HPDE6-E6E7 (cell line): ENCODE measurements at regions not wholly inside any gene's neighbourhood (a gene's known extent, or its start where the extent isn't known, plus 50 kb on each side); places are given as distances from the start of the nearest gene placed in this dataset.

ENCODE experiments used
- DNase-seq: peaks from one replicate; pipeline ENCODE4 v3.0.0; 2011; ENCODE audit warnings: missing footprints; ENCODE audit errors: extremely low spot score

DNA sequence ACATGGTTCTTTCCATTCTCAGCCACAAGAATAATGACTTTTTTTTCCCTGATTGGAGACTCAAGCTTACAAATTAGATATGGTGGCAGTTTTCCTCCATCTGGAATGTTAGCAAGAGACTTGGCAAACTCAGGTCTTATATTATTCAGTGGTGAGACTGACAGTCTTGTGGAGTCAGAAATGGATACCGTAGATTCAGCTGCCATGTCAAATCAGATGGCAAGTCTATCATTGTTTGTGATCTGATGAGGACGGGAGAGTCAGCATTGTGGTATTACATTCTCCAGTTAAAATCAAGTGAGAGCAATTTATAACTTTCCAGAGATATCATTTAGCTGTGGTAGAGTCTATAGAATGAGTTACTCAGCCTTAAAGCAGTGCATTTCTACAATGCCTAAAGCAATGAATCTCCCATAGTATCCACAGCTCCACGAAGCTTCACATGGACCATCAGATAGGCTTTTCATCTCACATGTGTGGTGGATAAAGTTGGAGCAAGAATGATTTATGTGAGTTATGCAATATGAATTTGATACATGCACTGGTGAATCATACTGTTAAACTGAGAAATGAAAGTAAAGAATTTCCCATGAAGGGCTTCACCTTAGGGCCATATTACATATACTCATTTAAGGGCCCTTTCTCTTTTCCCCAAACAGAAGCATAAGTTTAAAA, 430.6 kb downstream of the ZNF608 start:
- peak; percentile 14 for DNase-seq

DNA sequence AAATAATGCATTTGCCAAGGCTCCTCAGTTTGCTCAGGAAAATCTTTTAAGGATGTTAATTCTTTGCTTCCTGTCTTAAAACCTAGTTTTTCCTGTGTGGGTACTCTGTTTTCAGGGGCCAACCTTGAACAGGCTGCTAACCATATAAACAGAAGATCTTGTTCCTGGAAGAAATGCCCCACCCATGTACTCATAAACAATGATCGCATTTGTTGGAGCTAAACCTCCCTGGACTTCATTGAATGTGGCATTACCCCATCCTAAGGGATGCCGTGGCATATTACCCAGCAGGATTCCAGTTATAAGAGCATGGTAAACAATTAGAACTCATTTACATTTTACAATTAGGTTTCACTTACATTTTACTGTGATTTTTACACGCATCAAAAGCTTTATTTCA, 436.0 kb downstream of the ZNF608 start:
- no peak for DNase-seq

GRCh38 chr5:124309241-124309980, 437.0 kb downstream of the ZNF608 start:
- DNase-seq: no peak

DNA sequence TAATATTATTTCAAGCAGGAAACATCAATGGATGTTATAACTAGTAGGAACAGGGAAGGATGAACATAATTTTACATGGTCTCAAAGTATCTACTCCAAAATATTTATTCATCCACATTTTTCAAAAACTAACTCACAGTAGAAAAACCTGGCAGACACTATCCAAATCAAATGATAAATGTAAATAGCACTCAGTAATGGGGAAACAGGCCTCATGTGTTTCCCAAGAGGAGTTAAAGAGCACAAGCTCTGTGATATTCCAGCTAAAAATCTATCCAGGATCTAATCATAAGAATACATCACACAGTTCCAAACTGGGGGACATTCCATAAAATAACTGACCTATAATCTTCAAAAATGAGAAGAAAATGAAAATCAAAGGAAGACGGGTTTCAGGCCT, 443.1 kb downstream of the ZNF608 start:
- DNase-seq: no peak

DNA sequence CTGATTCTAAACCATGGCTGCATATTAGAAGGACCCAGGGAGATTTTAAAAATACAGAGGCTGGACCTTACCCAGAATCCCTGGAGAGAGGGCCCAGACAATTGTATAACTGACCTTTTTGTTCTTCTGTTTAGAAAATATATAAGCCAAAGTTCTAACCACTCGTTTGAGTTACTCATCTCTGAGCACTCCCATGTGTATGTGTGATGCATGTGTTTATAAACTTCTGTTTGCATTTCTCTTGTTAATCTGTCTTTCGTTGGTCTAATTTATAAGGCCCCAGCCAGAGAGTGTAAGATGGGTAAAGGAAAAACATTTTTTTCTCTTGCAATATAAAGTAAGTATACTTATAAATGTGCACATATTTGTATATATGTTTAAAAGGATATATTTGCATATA, 443.9 kb downstream of the ZNF608 start:
- no peak for DNase-seq

DNA sequence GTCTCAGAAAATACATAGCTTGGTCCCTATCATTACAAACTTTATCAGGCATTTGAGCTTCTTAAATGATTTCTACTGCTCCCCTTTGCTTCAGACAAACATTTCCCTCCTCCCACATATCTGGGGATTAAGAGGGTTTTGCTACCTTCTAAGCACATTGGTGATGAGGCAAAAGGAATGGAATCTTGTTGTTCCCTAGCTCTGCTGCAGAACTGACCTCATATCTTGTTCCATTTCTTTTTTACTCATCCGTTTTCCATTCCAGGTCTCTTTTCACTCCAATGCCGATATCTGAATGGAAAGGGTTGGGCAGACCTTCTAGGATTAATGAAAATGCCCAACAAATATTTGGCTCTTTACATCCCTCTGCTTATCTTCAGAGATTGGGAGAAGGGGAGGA, 444.6 kb downstream of the ZNF608 start:
- no peak for DNase-seq

- DNase-seq: no peak
These were observed 445.4 kb downstream of the ZNF608 start for GRCh38 chr5:124300815-124301621.

DNA sequence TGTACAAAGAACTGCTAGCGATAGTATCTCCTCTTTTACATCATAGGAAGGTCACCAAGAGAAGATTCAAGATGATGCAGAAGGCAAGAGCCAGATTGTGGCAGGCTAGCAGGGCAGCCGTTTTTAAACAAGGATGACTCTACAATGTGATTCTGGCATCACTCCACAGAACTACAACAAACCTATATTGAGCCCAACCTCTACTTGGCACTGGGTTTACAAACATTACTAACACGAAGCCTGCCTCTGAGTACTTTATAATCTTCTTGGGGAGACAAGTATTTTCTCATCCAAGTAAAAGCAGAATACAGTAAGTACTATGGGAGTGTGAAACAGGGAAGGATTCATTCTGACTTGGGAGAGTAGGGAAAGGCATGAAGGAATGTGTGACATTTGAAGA, 448.6 kb downstream of the ZNF608 start:
- no peak for DNase-seq

DNA sequence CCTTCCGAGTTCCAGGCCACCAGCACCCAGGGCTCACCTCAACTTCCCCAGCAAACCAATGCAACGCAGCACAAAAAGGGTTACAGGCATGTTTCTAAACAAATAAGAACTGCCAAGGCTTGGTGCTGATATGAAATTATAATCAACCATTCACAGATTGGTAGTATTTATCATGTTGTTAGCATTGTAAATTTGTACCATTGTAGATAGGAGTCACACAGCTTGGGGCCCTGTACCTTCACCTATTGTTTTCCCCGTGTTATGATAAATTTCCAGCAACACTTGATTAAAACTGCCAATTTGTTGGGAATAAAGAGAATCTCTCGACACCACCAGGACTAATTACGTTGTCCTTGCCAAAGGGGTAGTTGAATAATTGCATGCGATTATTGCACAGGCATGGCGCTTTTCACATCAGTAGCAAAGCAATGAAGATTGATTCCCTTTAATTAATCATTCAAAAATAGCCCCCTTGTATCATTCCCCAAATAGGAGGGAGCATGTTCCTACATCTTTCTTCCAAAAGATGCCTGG, 454.1 kb downstream of the ZNF608 start:
- DNase-seq: no peak

GRCh38 chr5:124289641-124290311, 456.7 kb downstream of the ZNF608 start:
- DNase-seq: no peak

DNA sequence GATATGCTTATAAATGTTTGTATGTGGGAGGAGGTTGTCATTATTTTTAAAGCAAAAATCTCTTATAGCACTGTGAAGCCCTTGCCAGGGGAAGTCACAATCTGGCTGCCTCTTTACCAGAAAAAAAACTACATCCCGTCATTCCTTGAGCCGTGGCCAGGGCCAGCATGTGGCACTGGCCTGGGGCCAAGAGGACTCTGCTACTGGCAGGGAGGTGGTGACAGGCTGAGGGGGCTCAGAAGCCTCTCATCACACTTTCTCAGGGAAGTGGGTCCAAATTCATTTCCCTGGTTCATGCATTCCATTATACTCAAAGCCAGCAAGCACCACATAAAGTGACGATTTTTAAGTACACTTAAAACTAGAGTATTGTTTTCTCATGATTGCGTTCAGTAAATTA, 457.3 kb downstream of the ZNF608 start:
- no peak for DNase-seq

DNA sequence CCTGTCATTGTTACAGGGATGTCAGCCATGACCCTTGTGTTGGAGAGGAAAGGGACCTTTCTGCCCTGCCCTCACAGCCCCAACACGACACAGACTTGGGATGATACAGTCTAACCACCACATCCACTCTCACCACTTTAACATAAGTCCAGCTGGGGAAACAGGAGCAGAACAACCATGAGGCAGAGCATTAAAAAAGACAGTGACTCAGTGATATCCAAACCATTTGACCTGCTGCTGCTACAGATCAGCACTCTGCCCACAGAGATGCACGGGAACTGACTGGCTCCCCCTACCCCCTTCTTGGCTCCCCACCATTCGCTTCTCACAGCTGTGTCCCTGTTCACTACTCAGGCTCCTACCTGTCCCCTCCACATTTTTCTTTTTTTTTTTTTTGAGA, 458.6 kb downstream of the ZNF608 start:
- DNase-seq: no peak

DNA sequence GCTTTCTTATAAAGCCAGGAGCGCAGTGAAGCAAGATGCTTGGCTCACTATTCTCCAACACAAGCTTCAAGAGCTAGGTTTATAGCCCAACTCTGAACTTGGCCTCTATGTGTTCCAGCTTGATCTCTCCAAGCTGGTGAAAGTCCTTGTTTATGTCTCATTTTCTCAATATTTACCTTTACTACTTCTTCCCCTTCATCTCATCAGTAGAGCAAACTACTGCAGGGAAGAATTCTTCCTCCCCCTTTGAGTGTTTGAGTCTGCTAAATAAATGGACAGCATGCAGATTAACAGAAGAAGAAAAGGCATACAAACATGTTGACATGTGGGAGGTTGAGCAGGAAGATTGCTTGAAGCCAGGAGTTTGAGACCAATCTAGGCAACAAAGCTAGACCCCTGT, 460.7 kb downstream of the ZNF608 start:
- DNase-seq: no peak

- DNase-seq: no peak
These were observed 461.4 kb downstream of the ZNF608 start for GRCh38 chr5:124285071-124285470.

DNA sequence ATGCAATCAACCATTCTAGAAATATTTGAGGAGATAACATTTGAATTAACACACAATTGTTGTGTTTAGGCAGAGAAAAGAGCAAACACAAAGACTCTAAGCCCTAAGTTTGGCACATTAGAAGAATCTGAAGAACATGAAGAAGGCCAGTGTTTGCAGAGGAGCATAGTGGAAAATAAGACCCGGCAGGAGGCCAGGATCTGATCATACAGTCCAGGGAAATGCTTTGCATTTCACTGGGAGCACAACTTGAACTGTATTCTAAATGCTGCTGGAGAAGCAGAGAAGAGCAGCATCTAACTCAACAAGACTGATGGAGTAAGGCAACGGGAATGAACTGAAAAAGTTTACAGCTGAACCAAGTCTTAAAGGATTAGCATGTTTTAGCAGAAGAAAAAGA, 463.4 kb downstream of the ZNF608 start:
- no peak for DNase-seq

DNA sequence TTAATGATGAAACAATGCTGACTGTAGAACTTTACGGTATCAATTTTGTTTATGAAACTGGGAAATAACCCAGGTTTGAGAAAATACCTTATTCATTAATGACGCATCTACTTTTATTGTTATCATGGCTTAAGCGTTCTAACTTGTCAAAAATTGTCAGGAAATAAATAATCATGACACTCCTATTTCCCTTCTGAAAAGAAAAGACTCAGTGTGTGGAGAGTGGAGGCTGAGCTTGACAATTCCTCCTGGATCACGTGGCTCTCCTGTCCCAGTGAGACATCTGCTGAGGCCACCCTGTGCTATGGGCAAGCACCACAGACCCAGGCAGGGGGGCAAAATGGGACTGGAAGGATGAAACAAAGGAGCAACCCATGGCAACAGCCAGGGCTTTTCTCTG, 466.4 kb downstream of the ZNF608 start:
- DNase-seq: no peak

DNA sequence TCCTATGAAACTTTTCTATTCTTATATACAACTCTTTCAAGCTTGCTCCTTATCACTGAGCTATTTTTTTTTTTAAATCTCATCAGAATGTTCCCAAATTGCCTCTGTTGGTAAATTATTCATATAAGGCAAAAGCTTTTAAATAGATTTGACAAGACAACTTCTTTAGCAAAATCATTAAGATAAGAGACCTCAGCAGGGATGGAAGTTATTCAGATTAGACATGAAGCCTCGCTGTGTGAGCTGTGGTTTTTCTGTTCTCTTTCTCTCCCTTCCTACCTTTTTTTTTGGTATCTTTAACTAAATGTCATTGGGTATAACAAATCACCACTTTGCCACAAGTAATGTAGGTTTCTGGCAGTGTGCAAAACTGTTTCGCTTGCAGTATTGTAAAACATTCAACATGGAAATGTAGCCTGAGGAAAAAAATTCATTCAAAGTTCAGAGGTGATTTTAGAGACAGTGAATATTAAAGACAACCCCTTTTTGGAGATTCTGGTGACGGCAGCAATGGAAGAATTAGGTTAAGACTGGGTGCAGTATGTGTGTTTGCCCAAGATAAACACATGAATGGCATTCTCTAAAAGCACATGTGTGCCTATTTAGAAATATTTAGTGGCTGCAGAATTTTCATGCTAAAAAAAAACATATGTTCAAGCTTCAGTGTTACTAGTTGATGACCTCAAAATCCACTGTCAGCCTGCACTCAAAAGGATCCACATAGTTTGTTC, 467.1 kb downstream of the ZNF608 start:
- no peak for DNase-seq

DNA sequence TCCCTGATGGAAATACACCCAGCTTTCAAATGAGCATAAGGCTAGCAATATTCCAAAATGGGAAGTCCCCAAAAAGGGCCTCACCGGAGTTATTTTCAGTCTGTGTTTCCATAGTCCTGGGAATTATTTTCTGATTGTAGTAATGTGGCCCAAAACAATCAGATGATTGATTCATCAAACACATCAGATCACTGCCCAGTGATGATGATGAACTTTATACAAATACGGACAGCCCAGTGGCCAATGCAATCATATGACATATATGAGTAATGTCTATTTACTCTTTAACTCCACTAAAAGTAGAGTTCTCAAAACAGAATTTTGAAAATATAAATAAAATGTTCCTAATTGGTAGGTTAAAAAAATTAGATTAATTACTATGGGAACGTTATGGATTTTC, 467.8 kb downstream of the ZNF608 start:
- DNase-seq: no peak

GRCh38 chr5:124277767-124278545, 468.5 kb downstream of the ZNF608 start:
- no peak for DNase-seq

DNA sequence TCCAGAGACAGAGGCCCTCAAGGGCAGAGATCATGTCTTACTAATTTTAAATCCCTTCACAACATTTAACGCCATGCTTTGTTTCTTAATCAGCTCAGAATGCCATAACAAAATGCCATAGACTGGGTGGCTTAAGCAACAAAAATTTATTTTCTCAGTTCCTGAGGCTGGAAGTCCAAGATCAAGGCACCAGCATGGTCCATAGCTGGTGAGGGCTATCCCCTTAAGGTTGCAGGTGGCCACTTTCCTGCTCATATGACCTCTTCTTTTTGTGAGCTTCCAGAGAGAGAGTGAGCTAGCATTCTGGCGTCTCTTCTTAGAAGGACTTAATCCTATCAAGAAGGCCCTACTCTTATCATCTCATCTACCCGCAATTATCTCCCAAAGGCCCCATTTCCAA, 470.3 kb downstream of the ZNF608 start:
- no peak for DNase-seq
